Vagina (tissue), 2 donors: ENCODE measurements at regions not wholly inside any gene's neighbourhood (a gene's known extent, or its start where the extent isn't known, plus 50 kb on each side); places are given as distances from the start of the nearest gene placed in this dataset.

ENCODE experiments used
- CTCF ChIP-seq, 3 experiments: fragments of 450-650 bp in 2 of 3; fragments of 200-600 bp in 1 of 3; sonication (generic) in 1 of 3; IDR thresholded peaks; one replicate each; pipeline ENCODE4 v1.5.1; 2017 to 2019; ENCODE audit warnings: antibody characterized with exemption in 3 of 3, mild to moderate bottlenecking in 2 of 3, moderate library complexity in 2 of 3
- POLR2A ChIP-seq, 2 donors: fragments of 450-650 bp; IDR thresholded peaks; one replicate each; pipeline ENCODE4 v1.6.1; 2017; ENCODE audit warnings: antibody characterized with exemption in 2 of 2, mild to moderate bottlenecking in 2 of 2, moderate library complexity in 2 of 2
- POLR2AphosphoS5 ChIP-seq, 2 donors: sonication (generic); formaldehyde crosslinking; IDR thresholded peaks; one replicate each; pipeline ENCODE4 v1.9.0; 2017; ENCODE audit warnings: antibody characterized with exemption in 2 of 2, mild to moderate bottlenecking in 2 of 2, low read depth in 1 of 2; ENCODE audit not compliant: insufficient read depth in 1 of 2

- TF ChIP-seq POLR2A (IDR thresholded peaks at IDR 0.05) (no peak), CTCF (IDR thresholded peaks at IDR 0.05) (no peak), POLR2AphosphoS5 (IDR thresholded peaks at IDR 0.05; ENCODE audit: insufficient read depth in 1 of 2, low read depth in 1 of 2) (peak in 1 of 2 donors; percentile 32)
Observed at GRCh38 chr12:59839514-59839913, 243.7 kb downstream of the SLC16A7 start.
